ENCODE measurements at regions not wholly inside any gene's neighbourhood (a gene's known extent, or its start where the extent isn't known, plus 50 kb on each side); places are given as distances from the start of the nearest gene placed in this dataset.

- TF ChIP-seq ELF4 (IDR thresholded peaks at IDR 0.05) (no peak), FOXK2 (IDR thresholded peaks at IDR 0.05) (no peak), SUZ12 (IDR thresholded peaks at IDR 0.05) (no peak), SP1 (IDR thresholded peaks at IDR 0.05) (no peak), FOXA1 (IDR thresholded peaks at IDR 0.05) (no peak)
Measured at GRCh38 chr2:220051716-220052115, 424.3 kb downstream of the SLC4A3 start.

Measured in HEK293T (cell line).